EH (cell line): ENCODE measurements at regions not wholly inside any gene's neighbourhood (a gene's known extent, or its start where the extent isn't known, plus 50 kb on each side); places are given as distances from the start of the nearest gene placed in this dataset.
A peak's percentile ranks its signal among the peaks of the same experiment; 100 is the strongest.
"Not testable (repeated sequence)": the region's sequence is repeated elsewhere in the genome, so short reads cannot be mapped to it uniquely, and the experiment has no call there.

Source experiments
- DNase-seq: peaks from one replicate; pipeline ENCODE4 v3.0.0-alpha.2; 2015; ENCODE audit warnings: low read depth

- no peak for DNase-seq
Observed at GRCh38 chrX:10676235-10676957, 56.0 kb upstream of the MID1 start.

GRCh38 chrX:10677490-10677889 lies 57.1 kb upstream of the MID1 start:
- peak; percentile 10 for DNase-seq

- no peak for DNase-seq
Observed at GRCh38 chrX:10679387-10679786, 59.0 kb upstream of the MID1 start.

- no peak for DNase-seq
Observed at GRCh38 chrX:10681167-10681566, 60.8 kb upstream of the MID1 start.

GRCh38 chrX:10683631-10684030 lies 63.2 kb upstream of the MID1 start:
- DNase-seq: peak; percentile 11

GRCh38 chrX:10685923-10686595 lies 65.7 kb upstream of the MID1 start:
- peak; percentile 42 for DNase-seq

- peak; percentile 4 for DNase-seq
Observed at GRCh38 chrX:10691751-10692150, 71.4 kb upstream of the MID1 start.

- DNase-seq: no peak
Observed at GRCh38 chrX:10697616-10698317, 77.4 kb upstream of the MID1 start.

- DNase-seq: no peak
Observed at GRCh38 chrX:10698318-10698640, 77.9 kb upstream of the MID1 start.

- DNase-seq: no peak
Observed at GRCh38 chrX:10702031-10702430, 81.6 kb upstream of the MID1 start.

GRCh38 chrX:10706342-10706741 lies 86.0 kb upstream of the MID1 start:
- DNase-seq: not testable (repeated sequence)

- no peak for DNase-seq
Observed at GRCh38 chrX:10707773-10708172, 87.4 kb upstream of the MID1 start.

GRCh38 chrX:10709276-10709675 lies 88.9 kb upstream of the MID1 start:
- no peak for DNase-seq

- no peak for DNase-seq
Observed at GRCh38 chrX:10714531-10714930, 94.1 kb upstream of the MID1 start.

GRCh38 chrX:10722851-10723250 lies 102.5 kb upstream of the MID1 start:
- DNase-seq: peak; percentile 58

- no peak for DNase-seq
Observed at GRCh38 chrX:10725071-10725470, 104.7 kb upstream of the MID1 start.

GRCh38 chrX:10726647-10727046 lies 106.3 kb upstream of the MID1 start:
- peak; percentile 76 for DNase-seq

GRCh38 chrX:10728806-10729389 lies 108.5 kb upstream of the MID1 start:
- no peak for DNase-seq

- DNase-seq: no peak
Observed at GRCh38 chrX:10739426-10739825, 119.0 kb upstream of the MID1 start.

- DNase-seq: peak; percentile 49
Observed at GRCh38 chrX:10741003-10741402, 120.6 kb upstream of the MID1 start.

GRCh38 chrX:10741550-10741949 lies 121.2 kb upstream of the MID1 start:
- peak; percentile 65 for DNase-seq

GRCh38 chrX:10743476-10743875 lies 123.1 kb upstream of the MID1 start:
- no peak for DNase-seq

GRCh38 chrX:10744007-10744406 lies 123.6 kb upstream of the MID1 start:
- no peak for DNase-seq
